ENCODE measurements at regions not wholly inside any gene's neighbourhood (a gene's known extent, or its start where the extent isn't known, plus 50 kb on each side); places are given as distances from the start of the nearest gene placed in this dataset.
"Not testable (repeated sequence)": the region's sequence is repeated elsewhere in the genome, so short reads cannot be mapped to it uniquely, and the experiment has no call there.

DNA sequence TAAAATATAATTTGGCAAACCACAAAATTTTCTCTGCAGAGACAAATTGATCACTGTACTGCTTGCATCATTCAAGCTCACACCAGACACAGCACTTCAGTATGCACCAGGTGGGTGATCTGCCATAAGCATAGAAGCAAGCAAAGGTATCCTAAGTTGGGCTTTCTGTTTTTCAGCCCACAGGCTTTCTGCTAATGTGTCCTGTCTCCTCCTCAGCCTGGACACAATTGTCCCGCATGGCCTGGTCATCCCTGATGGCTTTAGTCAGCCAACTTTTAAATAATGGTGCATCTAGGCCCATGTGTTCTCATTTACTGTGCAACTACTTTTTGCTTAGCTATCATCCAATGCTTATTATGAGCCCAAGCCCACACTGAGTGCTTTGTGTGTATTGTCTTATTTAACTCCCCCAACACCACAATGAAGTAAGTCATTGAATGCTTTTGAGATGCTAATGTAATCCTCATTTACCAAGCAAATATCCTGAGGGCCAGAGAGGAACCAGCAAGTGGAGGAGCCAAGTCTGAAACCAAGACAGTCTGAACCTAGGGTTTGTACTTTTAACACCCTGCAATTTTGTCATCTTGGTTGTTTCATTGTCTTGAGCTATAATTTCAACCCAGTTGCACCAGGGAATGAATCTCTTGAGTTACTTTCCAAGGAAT lies 111.2 kb upstream of the SETBP1 start:
- DNase-seq, result no peak

DNA sequence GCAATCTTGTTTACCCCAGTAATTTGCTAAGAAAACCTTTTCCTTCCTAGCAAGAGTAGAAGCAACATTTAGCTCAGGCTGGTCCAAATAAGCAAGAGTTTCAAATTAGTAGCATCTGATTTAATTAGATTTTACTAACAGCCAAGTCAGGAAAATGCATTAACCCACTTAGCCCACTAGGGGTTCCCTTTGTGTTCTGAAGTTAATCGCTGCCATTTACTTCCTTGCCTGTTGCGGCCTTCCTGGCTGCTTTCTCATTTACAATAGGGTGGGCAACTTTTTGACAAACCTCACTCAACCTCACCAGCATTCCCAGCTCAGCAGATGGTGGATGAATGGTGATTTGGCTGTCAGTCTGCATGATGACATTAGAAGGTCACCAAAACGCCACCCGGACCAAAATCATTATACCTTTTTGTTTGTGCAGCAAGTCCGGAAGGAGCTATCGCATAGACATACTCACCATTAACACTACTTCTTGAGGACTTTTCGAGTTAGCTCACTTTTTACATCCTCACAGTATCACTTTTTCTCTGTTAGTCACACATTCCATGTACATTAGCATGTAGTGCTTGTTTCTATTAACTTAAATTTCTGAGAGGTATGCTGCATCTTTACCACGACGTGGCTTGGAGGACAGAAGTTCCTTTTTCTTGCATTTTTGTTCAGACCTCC lies 101.5 kb upstream of the SETBP1 start:
- no peak for DNase-seq

DNA sequence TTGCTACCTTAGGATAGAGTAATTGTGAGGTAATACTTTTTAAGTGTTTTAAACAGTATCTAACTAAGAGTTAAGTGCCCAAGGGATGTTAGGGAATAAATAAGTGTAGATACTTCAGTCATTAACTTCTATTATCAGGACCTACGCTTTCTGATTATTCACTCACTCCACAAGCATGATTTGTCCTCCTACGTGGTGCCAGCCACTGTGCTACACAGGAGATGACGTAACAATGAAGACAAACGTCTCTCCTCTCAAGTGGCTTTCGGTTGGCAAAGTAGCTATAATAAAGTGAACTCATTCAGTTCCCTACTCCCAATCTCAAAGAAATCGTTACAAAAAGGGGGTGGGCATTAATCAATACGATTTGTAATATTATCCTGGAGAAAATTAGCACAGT lies 100.9 kb upstream of the SETBP1 start:
- DNase-seq, result no peak

DNA sequence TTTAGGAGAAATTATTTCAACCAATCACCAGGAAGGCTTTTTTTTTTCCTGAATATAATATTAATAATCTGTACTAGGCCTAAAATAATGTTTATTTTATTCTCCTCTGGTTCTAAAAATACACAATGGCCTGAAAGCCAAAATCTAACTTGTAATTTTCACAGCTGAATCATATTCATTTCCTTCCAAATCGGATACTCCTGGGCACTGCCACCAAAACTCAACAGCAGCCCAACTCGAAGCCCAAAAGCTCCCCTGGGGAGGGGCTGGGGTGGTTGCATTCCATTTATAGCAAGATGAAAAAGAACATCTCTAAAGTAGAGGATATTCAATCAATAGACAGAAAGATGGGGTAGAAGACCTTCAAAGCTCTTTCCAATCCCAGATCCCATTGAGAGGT lies 100.5 kb upstream of the SETBP1 start:
- DNase-seq, result no peak

DNA sequence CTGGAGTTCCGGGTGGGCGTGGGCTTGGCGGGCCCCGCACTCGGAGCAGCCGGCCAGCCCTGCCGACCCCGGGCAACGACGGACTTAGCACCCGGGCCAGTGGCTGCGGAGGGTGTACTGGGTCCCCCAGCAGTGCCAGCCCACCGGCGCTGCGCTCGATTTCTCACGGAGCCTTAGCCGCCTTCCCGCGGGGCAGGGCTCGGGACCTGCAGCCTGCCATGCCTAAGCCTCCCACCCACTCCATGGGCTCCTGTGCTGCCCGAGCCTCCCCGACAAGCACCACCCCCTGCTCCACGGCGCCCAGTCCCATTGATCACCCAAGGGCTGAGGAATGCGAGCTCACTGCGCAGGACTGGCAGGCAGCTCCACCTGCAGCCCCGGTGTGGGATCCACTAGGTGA lies 99.9 kb upstream of the SETBP1 start:
- not testable (repeated sequence) for DNase-seq

DNA sequence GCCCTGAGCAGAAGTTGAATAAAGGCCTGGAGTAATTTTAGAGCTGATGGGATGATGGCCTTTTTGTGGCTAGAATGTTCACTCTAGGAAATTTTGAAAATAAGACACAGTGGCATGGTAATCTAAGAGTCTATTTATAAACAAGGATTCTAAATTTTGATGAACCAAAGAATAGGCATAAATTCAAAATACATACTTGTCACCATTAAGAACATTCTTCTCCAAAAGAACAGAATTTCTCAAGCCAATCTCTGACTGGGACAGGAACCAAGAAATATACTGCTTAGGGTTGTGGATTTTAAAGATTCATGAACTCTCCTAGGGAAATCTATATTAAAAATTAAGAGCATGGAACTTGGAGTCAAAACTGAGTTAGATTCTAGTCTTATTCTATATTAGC lies 98.2 kb upstream of the SETBP1 start:
- no peak for DNase-seq

DNA sequence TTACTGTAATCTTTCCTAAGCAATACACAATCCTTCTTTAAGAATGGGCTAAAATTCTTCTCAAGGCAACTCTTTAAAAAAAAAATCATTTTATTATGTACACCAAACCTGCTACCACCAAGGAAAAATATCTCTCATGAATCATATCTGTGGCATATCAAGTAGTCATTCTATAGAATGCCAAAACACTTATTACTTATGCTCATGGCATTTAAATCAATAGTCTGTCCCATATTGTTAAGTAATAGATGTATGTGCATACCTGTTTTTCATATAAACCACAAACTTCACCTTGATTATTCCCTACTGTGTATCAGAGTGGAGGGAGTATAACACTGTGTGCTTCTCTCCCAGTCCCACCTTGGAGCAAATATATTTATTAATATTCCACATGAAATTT lies 95.8 kb upstream of the SETBP1 start:
- no peak for DNase-seq

DNA sequence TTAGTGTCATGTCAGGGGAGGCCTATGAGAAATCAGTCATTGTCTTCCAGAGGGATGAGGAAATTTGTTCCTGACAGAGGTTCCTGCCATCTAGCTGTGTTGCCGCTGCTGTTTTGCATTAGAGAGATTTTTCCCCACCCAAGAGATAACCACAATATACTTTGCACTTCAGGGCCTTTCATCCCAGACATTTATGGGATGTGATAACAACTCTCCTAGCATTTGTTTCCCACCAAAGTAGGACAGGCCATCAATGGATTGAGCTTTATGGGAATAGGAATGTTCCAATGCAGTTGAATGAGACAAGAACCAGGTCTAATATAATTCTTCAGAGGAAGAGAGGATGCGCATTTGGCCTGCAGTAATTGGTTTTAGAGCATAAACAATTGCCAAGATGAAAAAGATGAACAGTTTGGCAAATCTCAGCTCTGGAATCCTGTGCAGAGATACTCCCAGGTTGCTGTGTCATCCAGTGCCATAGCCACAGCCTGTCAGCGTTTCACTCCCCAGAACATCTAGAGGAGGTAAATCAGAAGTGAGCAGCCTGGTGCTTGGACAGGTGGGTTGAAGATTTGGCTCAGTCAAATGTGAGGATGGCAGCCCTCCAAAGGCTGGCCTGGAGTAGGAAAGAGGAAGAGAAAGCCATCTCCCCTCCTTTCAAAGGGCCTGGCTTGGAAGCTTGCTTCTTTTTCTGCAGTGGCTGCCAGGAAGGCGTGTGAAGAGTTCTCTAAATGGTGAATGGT lies 93.7 kb upstream of the SETBP1 start:
- DNase-seq, result no peak

DNA sequence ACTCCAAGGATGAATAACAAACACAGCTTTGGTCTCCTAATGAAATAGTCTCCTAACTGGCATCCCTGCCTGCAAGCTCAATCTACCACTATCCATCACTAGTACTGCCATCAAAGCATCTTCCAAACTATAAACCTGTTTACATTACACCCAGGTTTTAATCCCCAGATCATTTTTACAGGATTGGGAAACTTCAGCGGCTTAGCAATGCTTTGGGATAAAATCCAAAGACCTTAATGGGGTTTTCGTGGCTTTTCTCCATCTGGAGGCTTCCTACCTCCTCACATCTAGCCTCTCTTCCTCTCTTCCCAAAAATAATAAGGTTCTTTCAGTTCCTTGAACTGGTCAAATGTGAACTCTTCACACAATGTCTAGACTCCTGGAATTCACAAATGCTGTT lies 92.2 kb upstream of the SETBP1 start:
- DNase-seq, result peak; percentile 48

DNA sequence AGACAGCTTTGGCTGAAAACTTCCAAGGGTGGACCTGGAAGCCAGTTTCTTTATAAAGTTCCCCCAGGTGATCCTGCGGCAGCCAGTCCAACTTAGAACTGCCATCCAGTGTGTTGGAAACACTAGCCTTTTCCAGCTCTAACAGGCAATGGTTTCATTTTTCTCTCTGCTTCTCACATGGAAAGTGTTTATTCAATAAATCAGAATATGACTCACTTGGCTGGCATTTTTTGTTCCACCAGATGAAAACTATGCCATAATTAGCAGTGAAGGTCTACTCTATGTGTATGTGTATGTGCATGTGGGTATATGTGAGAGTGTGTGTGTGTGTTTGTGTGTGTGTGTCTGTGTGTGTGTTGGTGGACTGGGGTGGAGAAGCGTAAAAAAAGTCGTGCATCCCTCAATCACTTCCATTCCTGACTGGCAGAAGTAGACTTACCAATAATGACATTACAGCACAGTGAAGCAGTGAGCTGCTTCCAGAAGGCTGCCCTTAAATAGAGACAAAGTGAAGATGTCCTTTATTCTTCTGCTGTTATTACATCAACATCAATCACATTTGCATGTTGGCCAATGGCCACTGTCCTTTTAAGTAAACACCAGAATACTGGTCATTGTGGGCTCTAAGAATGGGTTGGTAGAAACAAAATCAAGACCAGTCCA lies 90.9 kb upstream of the SETBP1 start:
- no peak for DNase-seq

DNA sequence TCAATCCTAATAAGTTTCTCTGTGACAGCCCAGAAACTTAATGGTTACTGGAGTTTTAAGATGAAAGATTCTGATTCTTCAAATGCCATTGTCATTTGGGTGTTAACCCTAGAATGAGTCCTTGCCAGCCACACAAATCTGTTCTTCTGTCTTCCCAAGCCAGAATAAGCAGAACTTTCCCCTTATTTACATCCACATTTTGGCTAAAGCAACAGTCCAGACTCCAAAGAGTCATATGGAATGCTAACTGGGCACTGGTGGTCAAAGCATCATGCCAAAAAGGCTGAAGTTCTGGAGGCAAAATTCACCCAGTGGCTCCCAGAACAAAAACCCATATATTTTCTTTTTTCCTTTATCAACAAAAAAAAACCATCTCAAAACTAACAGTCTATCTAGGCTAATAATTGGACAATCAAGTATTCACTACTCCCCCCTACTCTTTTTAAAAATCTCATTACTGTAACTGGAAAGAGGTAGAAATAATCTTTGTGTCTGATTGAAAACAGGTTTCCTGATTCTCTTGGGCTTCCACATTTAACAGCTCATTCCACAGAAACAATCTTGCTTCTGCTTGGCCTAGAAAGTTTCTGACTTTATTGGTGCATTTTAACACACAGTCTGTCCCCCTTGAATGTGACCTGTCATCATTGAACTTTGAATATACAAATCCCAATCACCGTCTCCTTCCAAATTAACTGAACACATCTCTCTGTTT lies 89.6 kb upstream of the SETBP1 start:
- DNase-seq, result no peak

DNA sequence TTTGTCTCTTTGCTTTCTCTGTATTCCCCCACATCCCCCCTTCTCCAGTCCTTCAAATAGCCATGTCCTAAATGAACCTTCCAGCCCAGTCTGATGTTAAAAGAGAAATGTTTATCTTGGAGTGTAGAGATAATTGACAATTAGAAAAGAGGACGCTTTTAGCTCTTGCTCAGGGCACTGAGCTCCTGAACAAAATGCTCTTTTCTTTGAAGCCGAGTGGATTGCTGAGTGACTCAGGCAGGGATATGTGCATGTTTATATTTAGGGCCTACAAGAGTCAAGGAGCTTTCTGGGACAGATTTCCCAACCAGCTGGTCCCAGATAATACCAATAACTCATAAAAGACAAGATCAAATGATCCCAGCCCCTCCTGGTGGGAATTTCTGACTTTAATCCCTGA lies 88.0 kb upstream of the SETBP1 start:
- DNase-seq, result peak; percentile 79

DNA sequence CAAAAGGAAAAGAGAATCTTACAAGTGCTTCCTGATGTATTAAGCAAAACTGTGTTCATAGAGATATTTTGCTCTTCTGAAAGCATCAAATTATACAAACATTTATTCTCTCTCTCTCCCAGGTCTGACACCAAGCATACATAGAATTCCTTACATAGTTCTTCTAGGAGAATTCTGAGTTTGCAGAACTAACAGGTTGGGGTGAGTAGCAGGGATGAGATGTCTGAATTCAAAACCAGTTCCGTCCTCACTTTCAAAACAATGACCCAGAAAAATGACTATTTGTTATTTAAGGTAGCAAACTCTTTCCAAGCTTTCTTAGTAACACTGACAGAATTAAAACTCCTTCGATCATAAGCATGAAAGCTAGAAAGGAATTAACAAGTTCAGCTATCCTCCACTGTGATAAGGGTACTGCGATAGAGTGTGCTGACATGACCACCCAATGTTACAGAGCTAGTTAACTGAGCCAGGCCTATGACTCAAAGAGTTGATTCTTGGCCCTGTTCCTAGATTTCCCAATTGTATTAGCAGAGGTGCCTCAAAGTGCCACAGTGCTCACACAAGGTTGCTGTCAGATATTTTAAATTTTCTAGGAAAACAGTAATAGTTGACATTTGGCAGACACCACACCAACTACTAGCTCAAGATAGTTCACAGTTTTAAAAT lies 85.8 kb upstream of the SETBP1 start:
- DNase-seq, result no peak

DNA sequence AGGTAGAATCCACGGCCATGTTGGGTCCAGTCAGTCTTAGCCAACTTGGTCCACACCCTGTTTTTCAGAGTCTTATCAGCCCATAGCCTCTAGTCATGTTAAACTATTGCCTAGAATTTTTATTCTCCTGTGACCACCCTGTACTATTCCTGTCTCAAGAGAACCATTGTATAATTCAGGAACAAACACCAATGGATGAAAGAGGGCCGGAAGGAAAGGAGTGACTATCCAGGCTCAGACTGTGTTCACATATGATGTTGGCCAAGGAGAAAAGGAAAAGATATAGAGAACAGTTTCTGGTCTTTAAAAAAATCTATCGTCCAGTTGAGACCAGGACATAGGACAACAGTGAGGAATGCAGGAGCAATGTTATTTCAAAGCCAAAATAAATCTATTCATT lies 82.9 kb upstream of the SETBP1 start:
- DNase-seq, result no peak

DNA sequence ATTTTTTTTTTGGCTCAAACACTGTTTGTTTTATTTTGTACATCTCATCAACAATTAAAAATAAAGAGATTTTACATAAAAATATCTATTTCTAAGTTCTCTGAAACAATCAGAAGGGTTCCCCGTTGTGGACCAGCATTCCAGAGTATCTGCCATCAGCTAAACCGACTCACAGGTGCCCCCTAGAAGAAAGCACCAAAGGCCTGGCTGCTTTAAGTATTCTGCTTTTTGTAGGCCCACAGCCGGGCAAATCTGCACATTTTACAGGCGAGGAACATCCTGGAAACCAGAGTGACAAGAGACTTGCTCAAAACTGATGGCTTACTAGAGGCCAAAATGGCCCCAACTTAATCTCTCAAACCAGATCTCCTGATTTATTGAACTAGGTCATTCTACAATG lies 82.2 kb upstream of the SETBP1 start:
- DNase-seq, result no peak

DNA sequence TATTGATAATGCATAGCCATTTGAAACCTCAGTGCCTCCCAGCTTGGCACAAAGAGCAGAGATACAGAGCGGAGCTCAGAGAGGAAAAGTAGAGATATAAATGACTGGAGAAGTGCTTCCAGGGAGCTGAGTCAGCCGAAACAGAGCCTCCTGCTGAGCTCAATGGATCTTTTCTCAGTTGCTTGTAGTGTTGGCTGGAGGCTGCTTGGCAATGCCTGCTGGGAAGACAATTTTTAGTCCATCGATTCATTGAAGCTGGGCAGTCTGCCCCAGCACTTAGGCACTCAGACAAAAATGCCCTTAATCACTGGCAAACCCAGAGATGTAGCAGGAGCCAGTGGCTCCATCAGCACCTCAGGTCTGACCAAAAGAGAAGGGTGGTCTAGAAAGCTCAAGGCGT lies 81.3 kb upstream of the SETBP1 start:
- DNase-seq, result no peak

DNA sequence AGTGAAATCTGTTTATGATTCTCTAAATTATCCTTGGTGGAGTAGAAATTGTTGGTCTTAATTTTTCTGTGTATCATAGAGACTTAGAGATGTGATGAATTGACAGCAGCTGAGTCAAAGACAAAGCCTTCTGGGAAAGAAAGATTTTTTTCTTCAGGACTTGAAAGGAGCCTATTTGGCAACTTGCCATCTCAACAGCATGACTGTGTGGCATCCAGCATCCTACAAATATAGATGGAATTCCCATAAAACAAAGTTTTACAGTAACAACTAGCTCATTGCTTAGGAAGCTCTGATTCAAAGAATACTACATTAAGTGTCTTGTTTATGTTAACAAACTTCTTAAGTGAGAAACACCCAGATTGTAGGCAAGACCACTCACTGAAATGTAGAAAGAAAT lies 79.2 kb upstream of the SETBP1 start:
- no peak for DNase-seq

DNA sequence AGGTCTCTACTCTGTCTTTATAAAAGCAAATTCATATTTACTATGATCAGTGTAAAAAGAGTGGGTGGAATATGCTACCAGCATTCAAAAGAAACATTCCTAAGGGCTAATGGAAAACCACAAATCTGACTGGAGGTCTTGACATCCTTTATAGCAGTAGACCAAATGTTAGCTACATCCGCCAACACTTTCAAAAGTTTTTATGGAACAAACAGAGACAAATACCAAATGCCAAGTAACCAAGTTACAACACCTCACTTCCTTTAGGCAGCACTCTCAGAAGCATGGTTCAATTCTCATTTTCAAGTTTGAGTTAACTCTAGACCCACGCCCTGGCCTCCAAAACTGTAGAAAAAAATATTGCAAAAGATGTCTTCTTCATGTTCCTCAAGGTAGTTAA lies 78.3 kb upstream of the SETBP1 start:
- no peak for DNase-seq

DNA sequence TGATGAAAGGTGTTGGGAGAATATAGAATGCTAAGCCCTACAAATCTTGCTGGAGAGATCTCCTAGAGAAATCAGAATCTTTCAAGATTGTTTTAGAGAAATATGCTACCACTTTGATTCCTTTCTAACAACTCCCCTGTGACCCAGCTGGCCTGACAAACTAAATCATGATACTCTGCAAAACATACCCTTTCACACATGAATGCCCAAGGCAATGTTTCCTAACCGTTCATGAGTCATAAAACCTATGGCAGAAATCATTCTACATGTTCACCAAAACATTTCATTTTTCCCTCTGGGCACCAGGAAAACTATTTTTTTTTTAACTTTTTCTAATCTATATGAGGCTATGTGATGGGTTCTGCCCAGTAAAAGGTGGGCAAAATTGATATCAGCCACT lies 77.8 kb upstream of the SETBP1 start:
- no peak for DNase-seq

DNA sequence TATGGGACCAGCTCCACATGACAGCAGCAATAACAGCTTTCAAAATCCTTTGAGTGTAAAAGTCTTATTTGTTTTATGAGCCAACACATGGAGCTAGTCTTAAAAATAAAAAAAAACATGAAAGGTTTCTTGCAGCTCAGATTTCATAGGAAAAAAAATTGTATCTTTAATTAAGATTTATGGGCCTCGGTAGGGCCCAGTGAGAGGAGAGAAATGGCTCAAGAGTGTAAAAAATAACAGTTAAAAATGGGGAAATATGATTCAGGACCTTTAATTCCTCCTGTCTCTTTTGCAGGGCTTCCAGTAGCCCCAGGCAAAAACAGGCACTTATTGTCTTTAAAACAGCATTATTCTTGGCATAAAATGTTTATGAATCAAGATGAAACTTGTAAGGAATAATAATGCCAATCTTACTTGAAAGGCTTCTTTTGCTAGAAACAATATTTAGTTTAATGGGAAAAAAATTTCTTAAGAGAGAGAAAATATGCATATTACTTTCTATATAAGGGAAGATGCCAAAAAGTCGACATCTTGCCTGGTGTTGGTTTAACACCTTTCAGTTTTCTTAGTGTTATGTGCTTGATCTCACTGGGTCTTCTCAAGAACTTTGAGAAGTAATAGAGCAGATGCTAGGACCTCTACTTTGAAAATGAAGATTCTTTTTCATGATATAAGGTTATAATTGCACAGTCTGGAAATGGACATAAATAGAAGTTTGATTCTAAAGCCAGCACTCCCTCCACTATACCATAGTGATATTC lies 71.3 kb upstream of the SETBP1 start:
- no peak for DNase-seq

DNA sequence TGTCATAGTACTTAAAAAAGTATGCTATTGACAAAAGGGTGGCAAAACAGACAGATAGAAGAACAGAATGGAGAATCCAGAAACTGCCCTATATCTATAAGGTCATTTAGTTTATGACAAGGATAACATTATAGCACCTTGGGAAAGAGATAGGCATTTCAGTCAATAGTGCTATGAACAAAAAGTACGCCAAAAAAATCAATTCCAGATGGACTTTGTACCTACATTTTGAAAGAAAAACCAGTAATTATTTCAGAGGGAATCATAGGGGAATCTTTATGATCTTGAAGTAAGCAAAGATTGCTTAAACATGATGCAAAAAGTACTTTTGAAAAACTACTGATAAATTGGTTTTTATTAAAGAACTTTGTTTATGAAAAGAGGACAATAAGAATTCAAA lies 59.9 kb upstream of the SETBP1 start:
- no peak for DNase-seq

DNA sequence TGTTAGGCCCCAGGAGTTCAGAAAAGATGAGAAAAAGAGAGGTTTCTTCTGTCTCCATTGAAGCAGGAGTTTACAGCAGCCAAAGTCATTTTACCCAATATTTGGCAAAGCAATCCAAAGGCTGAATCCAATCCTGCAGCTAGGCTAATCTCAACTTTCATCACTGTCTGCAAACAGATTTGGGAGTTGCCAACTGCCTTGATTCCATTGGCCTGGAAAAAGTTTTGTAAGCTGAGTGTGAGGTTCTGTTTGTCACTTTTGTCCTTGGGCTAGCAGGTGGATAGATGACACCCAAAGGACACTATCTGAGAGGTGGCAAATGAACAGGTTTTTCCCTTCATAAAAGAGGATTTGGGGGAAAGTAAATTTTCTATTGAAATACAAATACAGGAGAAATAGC lies 56.6 kb upstream of the SETBP1 start:
- no peak for DNase-seq
